Smooth muscle cell (in vitro differentiated cells): ENCODE measurements at regions not wholly inside any gene's neighbourhood (a gene's known extent, or its start where the extent isn't known, plus 50 kb on each side); places are given as distances from the start of the nearest gene placed in this dataset.

ENCODE experiments used
- DNase-seq: peaks from one replicate; lab custom pipeline; 2025; ENCODE audit not compliant: unreplicated experiment; lab: John Stamatoyannopoulos, UW
- H2AFZ ChIP-seq: fragments of 200-600 bp; sonication (generic); 2 replicates; pipeline ENCODE4 v1.6.0; 2016; ENCODE audit warnings: antibody characterized with exemption, low read depth, mild to moderate bottlenecking
- H3F3A ChIP-seq: fragments of 200-600 bp; sonication (generic); 2 replicates; pipeline ENCODE4 v1.6.0; 2017; ENCODE audit warnings: antibody characterized with exemption, low read depth
- H3K27ac ChIP-seq: fragments of 200-600 bp; sonication (generic); 2 replicates; pipeline ENCODE4 v1.5.1; 2016; ENCODE audit warnings: low read depth, mild to moderate bottlenecking
- H3K27me3 ChIP-seq: fragments of 200-600 bp; sonication (generic); 2 replicates; pipeline ENCODE4 v1.6.1; 2016; ENCODE audit warnings: low read depth, mild to moderate bottlenecking
- H3K36me3 ChIP-seq: fragments of 200-600 bp; sonication (generic); 2 replicates; pipeline ENCODE4 v1.5.1; 2016; ENCODE audit warnings: low read depth
- H3K4me1 ChIP-seq: fragments of 200-600 bp; sonication (generic); 2 replicates; pipeline ENCODE4 v1.5.1; 2016; ENCODE audit warnings: low read depth
- H3K4me2 ChIP-seq: fragments of 200-600 bp; sonication (generic); 2 replicates; pipeline ENCODE4 v1.6.0; 2016; ENCODE audit warnings: mild to moderate bottlenecking
- H3K4me3 ChIP-seq: fragments of 200-600 bp; sonication (generic); 2 replicates; pipeline ENCODE4 v1.5.1; 2016; ENCODE audit warnings: mild to moderate bottlenecking
- H3K79me2 ChIP-seq: fragments of 200-600 bp; sonication (generic); 2 replicates; pipeline ENCODE4 v1.6.0; 2016; ENCODE audit warnings: low read depth, mild to moderate bottlenecking
- H3K9ac ChIP-seq: fragments of 200-600 bp; sonication (generic); 2 replicates; pipeline ENCODE4 v1.6.0; 2016; ENCODE audit warnings: low read depth
- H3K9me3 ChIP-seq: fragments of 200-600 bp; sonication (generic); replicated peaks from 2 replicates; pipeline ENCODE4 v1.5.1; 2016; ENCODE audit warnings: low read depth
- H4K20me1 ChIP-seq: fragments of 200-600 bp; sonication (generic); 2 replicates; pipeline ENCODE4 v1.6.0; 2016; ENCODE audit warnings: low read depth
- CTCF ChIP-seq: fragments of 200-600 bp; sonication (generic); IDR thresholded peaks from 2 replicates; pipeline ENCODE4 v1.5.1; 2017; ENCODE audit warnings: borderline replicate concordance, mild to moderate bottlenecking, antibody characterized with exemption; ENCODE audit not compliant: insufficient read depth, poor library complexity, severe bottlenecking
- WGBS: methylation state at CpG from one replicate; pipeline ENCODE4 v1.1.7; 2016; ENCODE audit warnings: low lambda C conversion rate; 5-methylcytosine and 5-hydroxymethylcytosine counted together

- Histone ChIP-seq H3K36me3 (no peaks in the 10 kb centered on the region), H3K27me3 (no peaks in the 10 kb centered on the region), H3K4me3 (no peak overlapping the region), H2AFZ (no peak overlapping the region), H4K20me1 (no peaks in the 10 kb centered on the region), H3F3A (no peaks in the 10 kb centered on the region), H3K9ac (no peak overlapping the region), H3K79me2 (no peaks in the 10 kb centered on the region), H3K9me3 (no peaks in the 10 kb centered on the region), H3K27ac (no peak overlapping the region), H3K4me1 (peaks cover 9% of the 10 kb centered on the region), H3K4me2 (no peak overlapping the region)
- TF ChIP-seq CTCF: no peak
- no peak for DNase-seq
- WGBS: 84% methylated on average over 2 of the region's 2 CpGs
Observed at GRCh38 chr2:83229443-83229842, 1229.6 kb downstream of the SUCLG1 start.

- H4K20me1 ChIP-seq: no peaks in the 10 kb centered on the region
- H3F3A ChIP-seq: no peaks in the 10 kb centered on the region
- H3K36me3 ChIP-seq: no peaks in the 10 kb centered on the region
- H3K27ac ChIP-seq: no peak overlapping the region
- H3K9ac ChIP-seq: no peak overlapping the region
- no peaks in the 10 kb centered on the region for H3K4me1 ChIP-seq
- H3K4me2 ChIP-seq: no peak overlapping the region
- WGBS: 89% methylated on average over 5 of the region's 5 CpGs
- H2AFZ ChIP-seq: peak overlapping the region; percentile 14
- DNase-seq: no peak
- H3K27me3 ChIP-seq: no peaks in the 10 kb centered on the region
- no peak for TF ChIP-seq CTCF
- H3K9me3 ChIP-seq: no peaks in the 10 kb centered on the region
- no peak overlapping the region for H3K4me3 ChIP-seq
- H3K79me2 ChIP-seq: no peaks in the 10 kb centered on the region
Observed at GRCh38 chr2:83224591-83225200, 1234.4 kb downstream of the SUCLG1 start.

- H3K4me2 ChIP-seq: peak overlapping the region; percentile 63
- WGBS: 48% methylated on average over 4 of the region's 4 CpGs
- no peaks in the 10 kb centered on the region for H3F3A ChIP-seq
- no peaks in the 10 kb centered on the region for H3K36me3 ChIP-seq
- H3K4me3 ChIP-seq: no peak overlapping the region
- H3K27me3 ChIP-seq: no peaks in the 10 kb centered on the region
- no peak overlapping the region for H3K9ac ChIP-seq
- no peak for TF ChIP-seq CTCF
- DNase-seq: no peak
- no peaks in the 10 kb centered on the region for H3K9me3 ChIP-seq
- no peak overlapping the region for H3K27ac ChIP-seq
- H3K79me2 ChIP-seq: no peaks in the 10 kb centered on the region
- H4K20me1 ChIP-seq: no peaks in the 10 kb centered on the region
- no peak overlapping the region for H2AFZ ChIP-seq
- H3K4me1 ChIP-seq: no peaks in the 10 kb centered on the region
Observed at GRCh38 chr2:83221258-83221657, 1237.8 kb downstream of the SUCLG1 start.

- Histone ChIP-seq H3K27ac (no peak overlapping the region), H3F3A (no peaks in the 10 kb centered on the region)
- WGBS: 93% methylated on average over 4 of the region's 4 CpGs
Observed at GRCh38 chr2:83217854-83218253, 1241.2 kb downstream of the SUCLG1 start.

More at GRCh38 chr2:83217854-83218253, 1241.2 kb downstream of the SUCLG1 start:
- no peaks in the 10 kb centered on the region for H3K4me1 ChIP-seq
- H2AFZ ChIP-seq: no peak overlapping the region
- H3K9me3 ChIP-seq: no peaks in the 10 kb centered on the region
- no peak overlapping the region for H3K9ac ChIP-seq
- H3K27me3 ChIP-seq: no peaks in the 10 kb centered on the region
- H3K4me2 ChIP-seq: no peak overlapping the region
- DNase-seq: no peak
- TF ChIP-seq CTCF: no peak
- H3K79me2 ChIP-seq: no peaks in the 10 kb centered on the region
- H4K20me1 ChIP-seq: no peaks in the 10 kb centered on the region
- H3K4me3 ChIP-seq: no peak overlapping the region
- no peaks in the 10 kb centered on the region for H3K36me3 ChIP-seq
